Osteocyte (in vitro differentiated cells): ENCODE measurements at regions not wholly inside any gene's neighbourhood (a gene's known extent, or its start where the extent isn't known, plus 50 kb on each side); places are given as distances from the start of the nearest gene placed in this dataset.

Experiments used
- DNase-seq: peaks from one replicate; pipeline ENCODE4 v3.0.0; 2021; ENCODE audit warnings: mixed read lengths; ENCODE audit not compliant: unreplicated experiment; ENCODE audit errors: extremely low spot score
- H3K27ac Mint-ChIP-seq: one replicate; pipeline ENCODE4 v1.8.0; 2021; ENCODE audit warnings: mild to moderate bottlenecking, mixed read lengths; ENCODE audit not compliant: unreplicated experiment
- H3K27me3 Mint-ChIP-seq: one replicate; pipeline ENCODE4 v1.8.0; 2021; ENCODE audit warnings: mixed read lengths; ENCODE audit not compliant: unreplicated experiment
- H3K36me3 Mint-ChIP-seq: one replicate; pipeline ENCODE4 v1.8.0; 2021; ENCODE audit warnings: mixed read lengths; ENCODE audit not compliant: unreplicated experiment
- H3K4me1 Mint-ChIP-seq: one replicate; pipeline ENCODE4 v1.8.0; 2021; ENCODE audit warnings: mixed read lengths; ENCODE audit not compliant: unreplicated experiment
- H3K4me3 Mint-ChIP-seq: one replicate; pipeline ENCODE4 v1.8.0; 2021; ENCODE audit warnings: mild to moderate bottlenecking, moderate library complexity, mixed read lengths; ENCODE audit not compliant: unreplicated experiment
- H3K9me3 Mint-ChIP-seq: one replicate; pipeline ENCODE4 v1.8.0; 2021; ENCODE audit warnings: mixed read lengths; ENCODE audit not compliant: unreplicated experiment
- TF ChIP-seq, protein P1 (sequence below): fragments of 200-600 bp; sonication (generic); IDR thresholded peaks from 2 replicates; pipeline ENCODE4 v1.5.0; 2021; ENCODE audit warnings: antibody characterized with exemption, mild to moderate bottlenecking, moderate library complexity

DNA sequence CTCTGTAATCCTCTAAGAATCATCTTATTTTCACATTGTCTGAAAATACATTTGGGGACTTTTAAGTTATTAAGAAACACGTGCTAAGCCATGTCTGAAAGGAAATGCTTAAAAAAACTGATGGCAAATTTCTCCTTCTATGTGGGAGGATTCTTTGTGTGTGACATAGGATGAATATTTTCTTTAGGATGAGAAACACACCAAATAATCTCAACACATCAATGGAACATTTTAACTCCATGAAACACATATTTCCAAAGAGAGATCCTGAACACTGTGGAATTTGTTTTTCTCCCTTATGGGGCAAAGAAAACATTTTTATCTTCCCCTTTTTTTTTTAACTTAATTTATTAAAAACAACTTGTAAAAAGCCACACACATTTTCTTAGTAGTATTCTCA is 153.8 kb upstream of the ANKRD50 start:
- TF ChIP-seq, protein P1, sequence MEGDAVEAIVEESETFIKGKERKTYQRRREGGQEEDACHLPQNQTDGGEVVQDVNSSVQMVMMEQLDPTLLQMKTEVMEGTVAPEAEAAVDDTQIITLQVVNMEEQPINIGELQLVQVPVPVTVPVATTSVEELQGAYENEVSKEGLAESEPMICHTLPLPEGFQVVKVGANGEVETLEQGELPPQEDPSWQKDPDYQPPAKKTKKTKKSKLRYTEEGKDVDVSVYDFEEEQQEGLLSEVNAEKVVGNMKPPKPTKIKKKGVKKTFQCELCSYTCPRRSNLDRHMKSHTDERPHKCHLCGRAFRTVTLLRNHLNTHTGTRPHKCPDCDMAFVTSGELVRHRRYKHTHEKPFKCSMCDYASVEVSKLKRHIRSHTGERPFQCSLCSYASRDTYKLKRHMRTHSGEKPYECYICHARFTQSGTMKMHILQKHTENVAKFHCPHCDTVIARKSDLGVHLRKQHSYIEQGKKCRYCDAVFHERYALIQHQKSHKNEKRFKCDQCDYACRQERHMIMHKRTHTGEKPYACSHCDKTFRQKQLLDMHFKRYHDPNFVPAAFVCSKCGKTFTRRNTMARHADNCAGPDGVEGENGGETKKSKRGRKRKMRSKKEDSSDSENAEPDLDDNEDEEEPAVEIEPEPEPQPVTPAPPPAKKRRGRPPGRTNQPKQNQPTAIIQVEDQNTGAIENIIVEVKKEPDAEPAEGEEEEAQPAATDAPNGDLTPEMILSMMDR, result no peak
- H3K4me1 Mint-ChIP-seq, result peaks cover 58% of the 10 kb centered on the region
- H3K27ac Mint-ChIP-seq, result peak overlapping the region; percentile 81
- H3K4me3 Mint-ChIP-seq, result no peak overlapping the region
- H3K36me3 Mint-ChIP-seq, result no peaks in the 10 kb centered on the region
- no peaks in the 10 kb centered on the region for H3K27me3 Mint-ChIP-seq
- no peak for DNase-seq
- no peaks in the 10 kb centered on the region for H3K9me3 Mint-ChIP-seq

DNA sequence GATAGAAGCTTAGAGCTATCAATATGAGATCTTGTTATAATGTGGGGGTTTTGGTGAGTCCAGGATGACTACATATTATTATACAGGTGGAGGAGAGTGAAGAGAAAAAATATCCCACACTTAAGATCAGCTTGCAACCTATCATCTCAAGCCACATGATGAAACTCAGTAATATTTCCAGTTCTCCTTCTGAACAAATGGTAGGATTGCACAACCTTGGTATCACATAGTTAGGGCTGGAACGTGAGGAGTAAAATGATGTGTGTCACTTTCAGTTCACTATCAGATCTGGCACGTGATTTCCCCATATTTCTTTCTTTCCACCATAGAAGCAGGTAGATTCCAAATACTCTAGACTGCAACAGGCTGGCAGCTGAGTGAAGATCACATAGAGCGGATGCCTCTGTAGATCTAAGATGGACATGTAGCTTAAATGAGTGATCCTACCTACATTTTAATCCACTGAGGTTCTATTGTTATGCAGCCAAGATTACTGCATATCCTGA is 150.6 kb upstream of the ANKRD50 start:
- DNase-seq, result no peak
- no peaks in the 10 kb centered on the region for H3K36me3 Mint-ChIP-seq
- H3K4me3 Mint-ChIP-seq, result no peak overlapping the region
- H3K27me3 Mint-ChIP-seq, result no peaks in the 10 kb centered on the region
- H3K4me1 Mint-ChIP-seq, result peaks cover 42% of the 10 kb centered on the region
- no peak overlapping the region for H3K27ac Mint-ChIP-seq
- H3K9me3 Mint-ChIP-seq, result no peaks in the 10 kb centered on the region
- TF ChIP-seq, protein P1, result no peak

DNA sequence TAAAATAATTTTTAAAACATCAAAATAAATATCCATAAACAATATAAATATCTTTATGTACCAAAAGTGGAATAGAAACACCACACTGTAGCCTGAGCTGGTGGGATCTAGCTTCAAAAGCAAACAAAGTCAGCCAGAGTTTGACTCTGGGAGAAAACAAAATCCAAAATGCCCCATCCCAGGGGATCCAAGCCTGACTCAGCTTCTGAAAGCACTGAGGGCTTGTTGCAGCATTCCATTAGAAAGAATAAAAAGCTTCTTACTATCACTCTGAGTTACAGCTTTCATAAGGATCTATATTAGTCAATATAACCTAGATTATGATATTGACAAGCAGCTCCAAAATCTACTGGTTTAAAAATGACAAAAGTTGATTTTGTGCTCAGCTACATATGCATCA is 149.7 kb upstream of the ANKRD50 start:
- Mint-ChIP-seq H3K9me3 (no peaks in the 10 kb centered on the region), H3K36me3 (no peaks in the 10 kb centered on the region), H3K4me3 (no peak overlapping the region), H3K27ac (peak overlapping the region; percentile 70), H3K27me3 (no peaks in the 10 kb centered on the region), H3K4me1 (peaks cover 35% of the 10 kb centered on the region)
- TF ChIP-seq, protein P1, result no peak
- no peak for DNase-seq

- Mint-ChIP-seq H3K27me3 (no peaks in the 10 kb centered on the region), H3K27ac (peak overlapping the region; percentile 70), H3K36me3 (no peaks in the 10 kb centered on the region), H3K4me3 (no peak overlapping the region), H3K9me3 (no peaks in the 10 kb centered on the region), H3K4me1 (peaks cover 30% of the 10 kb centered on the region)
- DNase-seq, result no peak
- TF ChIP-seq, protein P1, result no peak
These were observed 149.2 kb upstream of the ANKRD50 start for GRCh38 chr4:124861761-124862160.

GRCh38 chr4:124854968-124855367 is 142.4 kb upstream of the ANKRD50 start:
- H3K27ac Mint-ChIP-seq, result no peak overlapping the region
- no peaks in the 10 kb centered on the region for H3K27me3 Mint-ChIP-seq

More at GRCh38 chr4:124854968-124855367, 142.4 kb upstream of the ANKRD50 start:
- no peak for DNase-seq
- Mint-ChIP-seq H3K4me3 (no peak overlapping the region), H3K4me1 (peaks cover 3% of the 10 kb centered on the region), H3K36me3 (no peaks in the 10 kb centered on the region), H3K9me3 (no peaks in the 10 kb centered on the region)
- TF ChIP-seq, protein P1, result no peak
